ENCODE measurements at regions not wholly inside any gene's neighbourhood (a gene's known extent, or its start where the extent isn't known, plus 50 kb on each side); places are given as distances from the start of the nearest gene placed in this dataset.
"Not testable (repeated sequence)": the region's sequence is repeated elsewhere in the genome, so short reads cannot be mapped to it uniquely, and the experiment has no call there.

- 0 out of 2 replicates have a peak, but pooled peaks have one; percentile 46 for TF ChIP-seq ZNF503 (CRISPR knock-in tag; IDR thresholded peaks at IDR 0.05)
- TF ChIP-seq ASH2L (IDR thresholded peaks at IDR 0.05; ENCODE audit: insufficient read length, low read depth, low read length) = peak; percentile 20
- peak; percentile 58; the same call in 1 of the 2 replicates for TF ChIP-seq FOXP4 (CRISPR knock-in tag; IDR thresholded peaks at IDR 0.05)
- 0 out of 2 replicates have a peak, but pooled peaks have one; percentile 43 for TF ChIP-seq THAP11 (CRISPR knock-in tag; IDR thresholded peaks at IDR 0.05)
- peak; percentile 34; the same call in 1 of the 2 replicates for TF ChIP-seq NR2F6 (IDR thresholded peaks at IDR 0.05)
- peak; percentile 80 for TF ChIP-seq NR2F6 (CRISPR knock-in tag; IDR thresholded peaks at IDR 0.05)
- TF ChIP-seq IKZF5 (CRISPR knock-in tag; IDR thresholded peaks at IDR 0.05) = peak; percentile 45; the same call in 1 of the 2 replicates
- TF ChIP-seq POLR2G (IDR thresholded peaks at IDR 0.05; ENCODE audit: low read depth, low read length) = peak; percentile 69; the same call in 1 of the 2 replicates
- peak; percentile 47 for TF ChIP-seq HDAC1 (CRISPR knock-in tag; IDR thresholded peaks at IDR 0.05)
- TF ChIP-seq LCORL, FOXA1, SOX6 (IDR thresholded peaks at IDR 0.05): not testable (repeated sequence)
- 0 out of 2 replicates have a peak, but pooled peaks have one; percentile 40 for TF ChIP-seq LCORL (CRISPR knock-in tag; IDR thresholded peaks at IDR 0.05)
- peak; percentile 49; the same call in 1 of the 2 replicates for TF ChIP-seq FOXA3 (CRISPR knock-in tag; IDR thresholded peaks at IDR 0.05)
- peak; percentile 60; the same call in 1 of the 2 replicates for TF ChIP-seq IRF2 (CRISPR knock-in tag; IDR thresholded peaks at IDR 0.05)
- peak; percentile 25; the same call in 1 of the 2 replicates for TF ChIP-seq FOXA1 (CRISPR knock-in tag; IDR thresholded peaks at IDR 0.05)
- TF ChIP-seq KMT2B (CRISPR knock-in tag; IDR thresholded peaks at IDR 0.05) = peak; percentile 50; the same call in 1 of the 2 replicates
- peak; percentile 85 for TF ChIP-seq DRAP1 (CRISPR knock-in tag; IDR thresholded peaks at IDR 0.05)
- TF ChIP-seq TSC22D2 (CRISPR knock-in tag; IDR thresholded peaks at IDR 0.05; ENCODE audit: borderline replicate concordance) = 0 out of 2 replicates have a peak, but pooled peaks have one; percentile 42
- TF ChIP-seq UBTF (CRISPR knock-in tag; IDR thresholded peaks at IDR 0.05) = peak; percentile 66
- peak; percentile 32; the same call in 1 of the 2 replicates for TF ChIP-seq SOX6 (CRISPR knock-in tag; IDR thresholded peaks at IDR 0.05)
- peak; percentile 29; the same call in 1 of the 2 replicates for TF ChIP-seq BCL6 (CRISPR knock-in tag; IDR thresholded peaks at IDR 0.05)
These were observed 121.3 kb upstream of the NIPA1 start (continued) for GRCh38 chr15:22665059-22665702.
